ENCODE measurements at regions not wholly inside any gene's neighbourhood (a gene's known extent, or its start where the extent isn't known, plus 50 kb on each side); places are given as distances from the start of the nearest gene placed in this dataset.
A peak's percentile ranks its signal among the peaks of the same experiment; 100 is the strongest.

GRCh38 chr21:38591218-38591537 is 92.9 kb upstream of the ERG start:
- no peaks in the 10 kb centered on the region for H3K9me3 ChIP-seq
- H3K36me3 ChIP-seq: no peaks in the 10 kb centered on the region
- peak in 1 of 4 donors; percentile 17 for ATAC-seq
- H3K4me3 ChIP-seq: no peak overlapping the region
- 38 to 74% methylated on average over 1 of the region's 1 CpG for WGBS, 2 donors
- no peak for DNase-seq
- intact Hi-C loops (cut with DNase I): no loop called here
- no peak for FAIRE-seq
- H3K27me3 ChIP-seq: no peaks in the 10 kb centered on the region
- no peak for TF ChIP-seq CTCF (IDR thresholded peaks at IDR 0.05)
- no peaks in the 10 kb centered on the region for H3K4me1 ChIP-seq
- no peak overlapping the region for H3K27ac ChIP-seq

GRCh38 chr21:38596264-38597042 is 98.2 kb upstream of the ERG start:
- 43 to 53% methylated on average over 4 of the region's 4 CpGs for WGBS, 2 donors
- ATAC-seq: no peak
- TF ChIP-seq CTCF (IDR thresholded peaks at IDR 0.05): no peak
- Histone ChIP-seq H3K36me3 (no peaks in the 10 kb centered on the region), H3K27me3 (no peaks in the 10 kb centered on the region), H3K27ac (no peak overlapping the region), H3K4me3 (no peak overlapping the region), H3K9me3 (no peaks in the 10 kb centered on the region), H3K4me1 (no peaks in the 10 kb centered on the region)
- no peak for DNase-seq
- intact Hi-C loops (cut with DNase I): no loop called here
- FAIRE-seq: no peak

GRCh38 chr21:38597421-38597820 is 99.1 kb upstream of the ERG start:
- 21 to 32% methylated on average over 2 of the region's 2 CpGs for WGBS, 2 donors
- Histone ChIP-seq H3K36me3 (no peaks in the 10 kb centered on the region), H3K4me3 (no peak overlapping the region), H3K4me1 (no peaks in the 10 kb centered on the region), H3K27me3 (no peaks in the 10 kb centered on the region), H3K9me3 (no peaks in the 10 kb centered on the region), H3K27ac (no peak overlapping the region)
- intact Hi-C loops (cut with DNase I): no loop called here
- FAIRE-seq: no peak
- ATAC-seq: no peak
- no peak for TF ChIP-seq CTCF (IDR thresholded peaks at IDR 0.05)
- DNase-seq: no peak

- 53 to 69% methylated on average over 5 of the region's 5 CpGs for WGBS, 2 donors
- no peaks in the 10 kb centered on the region for H3K27me3 ChIP-seq
- ATAC-seq (no peak), FAIRE-seq (no peak), DNase-seq (no peak)
- no peaks in the 10 kb centered on the region for H3K9me3 ChIP-seq
- H3K36me3 ChIP-seq: no peaks in the 10 kb centered on the region
- intact Hi-C loops (cut with DNase I): no loop called here
- no peak overlapping the region for H3K27ac ChIP-seq
- H3K4me3 ChIP-seq: no peak overlapping the region
- no peak for TF ChIP-seq CTCF (IDR thresholded peaks at IDR 0.05)
- H3K4me1 ChIP-seq: no peaks in the 10 kb centered on the region
These were observed 100.1 kb upstream of the ERG start for GRCh38 chr21:38598413-38598812.

- H3K27ac ChIP-seq: no peak overlapping the region
- WGBS, 2 donors: 58 to 74% methylated on average over 8 of the region's 8 CpGs
- no peaks in the 10 kb centered on the region for H3K36me3 ChIP-seq
- H3K9me3 ChIP-seq: no peaks in the 10 kb centered on the region
- intact Hi-C loops (cut with DNase I): no loop called here
- DNase-seq (no peak), ATAC-seq (no peak), FAIRE-seq (no peak)
- TF ChIP-seq CTCF (IDR thresholded peaks at IDR 0.05): no peak
- H3K27me3 ChIP-seq: no peaks in the 10 kb centered on the region
- no peaks in the 10 kb centered on the region for H3K4me1 ChIP-seq
- H3K4me3 ChIP-seq: no peak overlapping the region
These were observed 101.2 kb upstream of the ERG start for GRCh38 chr21:38599381-38599975.

Measured in pancreas (tissue), 10 donors.